ENCODE measurements at regions not wholly inside any gene's neighbourhood (a gene's known extent, or its start where the extent isn't known, plus 50 kb on each side); places are given as distances from the start of the nearest gene placed in this dataset.

GRCh38 chr13:109684824-109685202 lies 101.6 kb downstream of the IRS2 start:
- Histone ChIP-seq H3K36me3 (no peaks in the 10 kb centered on the region), H3K27me3 (no peaks in the 10 kb centered on the region), H3K27ac (peak overlapping the region in 1 of 2 donors; percentile 35), H3K4me3 (peak overlapping the region in 1 of 2 donors; percentile 25), H3K9me3 (no peaks in the 10 kb centered on the region), H3K4me1 (peaks cover 0 to 15% of the 10 kb centered on the region in 2 donors)
- DNase-seq (ENCODE audit: low spot score): no peak
- TF ChIP-seq CTCF (IDR thresholded peaks at IDR 0.05): no peak

GRCh38 chr13:109684084-109684823 lies 102.1 kb downstream of the IRS2 start:
- Histone ChIP-seq H3K27me3 (no peaks in the 10 kb centered on the region), H3K9me3 (no peaks in the 10 kb centered on the region), H3K4me1 (peaks cover 0 to 15% of the 10 kb centered on the region in 2 donors), H3K4me3 (no peak overlapping the region), H3K36me3 (no peaks in the 10 kb centered on the region), H3K27ac (peak overlapping the region in 1 of 2 donors; percentile 35)
- DNase-seq (ENCODE audit: low spot score): no peak
- no peak for TF ChIP-seq CTCF (IDR thresholded peaks at IDR 0.05)

- Histone ChIP-seq H3K9me3 (no peaks in the 10 kb centered on the region), H3K4me1 (peaks cover 0 to 15% of the 10 kb centered on the region in 2 donors), H3K27ac (no peak overlapping the region), H3K4me3 (no peak overlapping the region), H3K27me3 (no peaks in the 10 kb centered on the region), H3K36me3 (no peaks in the 10 kb centered on the region)
- no peak for DNase-seq (ENCODE audit: low spot score)
- no peak for TF ChIP-seq CTCF (IDR thresholded peaks at IDR 0.05)
Observed at GRCh38 chr13:109682534-109683244, 103.7 kb downstream of the IRS2 start.

- Histone ChIP-seq H3K9me3 (no peaks in the 10 kb centered on the region), H3K4me3 (no peak overlapping the region), H3K27ac (no peak overlapping the region), H3K36me3 (no peaks in the 10 kb centered on the region), H3K4me1 (peaks cover 0 to 15% of the 10 kb centered on the region in 2 donors), H3K27me3 (no peaks in the 10 kb centered on the region)
- DNase-seq (ENCODE audit: low spot score): no peak
- TF ChIP-seq CTCF (IDR thresholded peaks at IDR 0.05): no peak
Observed at GRCh38 chr13:109680930-109681329, 105.5 kb downstream of the IRS2 start.

- Histone ChIP-seq H3K36me3 (no peaks in the 10 kb centered on the region), H3K4me3 (no peak overlapping the region), H3K9me3 (no peaks in the 10 kb centered on the region), H3K27me3 (no peaks in the 10 kb centered on the region), H3K27ac (no peak overlapping the region), H3K4me1 (peaks cover 0 to 10% of the 10 kb centered on the region in 2 donors)
- no peak for DNase-seq (ENCODE audit: low spot score)
- no peak for TF ChIP-seq CTCF (IDR thresholded peaks at IDR 0.05)
Observed at GRCh38 chr13:109680288-109680687, 106.1 kb downstream of the IRS2 start.
